ENCODE measurements at regions not wholly inside any gene's neighbourhood (a gene's known extent, or its start where the extent isn't known, plus 50 kb on each side); places are given as distances from the start of the nearest gene placed in this dataset.

DNA sequence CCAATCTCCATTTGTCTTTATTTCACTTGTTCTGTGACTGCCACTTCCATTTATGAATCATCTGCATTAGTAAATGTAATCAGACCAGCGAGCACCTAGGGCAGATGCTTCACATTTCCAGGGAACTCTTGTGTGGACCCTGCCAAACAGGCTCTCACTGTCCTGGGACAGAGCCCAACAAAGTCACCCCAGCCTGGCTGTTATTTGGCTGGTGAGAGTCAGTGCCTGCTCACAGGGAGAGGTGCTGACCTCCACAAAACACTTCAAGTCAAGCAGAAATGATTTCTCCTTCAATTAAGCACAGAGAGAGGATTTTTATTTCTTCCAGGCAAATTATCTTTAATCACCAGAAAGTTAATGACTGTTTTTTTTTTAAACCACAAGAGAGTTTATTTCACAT is 568.0 kb downstream of the MTRR start:
- Histone ChIP-seq H3K4me3 (ENCODE audit: low read length in 2 of 2) (no peak overlapping the region), H3K27me3 (ENCODE audit: insufficient read depth, low read length) (no peaks in the 10 kb centered on the region), H3K4me1 (ENCODE audit: insufficient read depth, low read length) (no peaks in the 10 kb centered on the region), H3K36me3 (ENCODE audit: insufficient read depth, low read length) (no peaks in the 10 kb centered on the region), H3K9me3 (ENCODE audit: control insufficient read depth in 1 of 2, low read length in 2 of 2) (no peaks in the 10 kb centered on the region), H3K27ac (ENCODE audit: low read depth, low read length) (no peak overlapping the region)
- Mint-ChIP-seq H3K27me3 (no peaks in the 10 kb centered on the region), H3K4me3 (no peak overlapping the region), H3K4me1 (no peaks in the 10 kb centered on the region), H3K27ac (no peak overlapping the region), H3K9me3 (peaks cover 0 to 4% (median 0%) of the 10 kb centered on the region in 8 donors), H3K36me3 (peaks cover 0 to 4% of the 10 kb centered on the region in 2 donors)
- DNase-seq = no peak
- intact Hi-C loops (cut with micrococcal nuclease) = no loop called here
- ChIA-PET POLR2A (ENCODE audit: partially characterized antibody) (no interaction called here), CTCF (ENCODE audit: partially characterized antibody) (no interaction called here)

DNA sequence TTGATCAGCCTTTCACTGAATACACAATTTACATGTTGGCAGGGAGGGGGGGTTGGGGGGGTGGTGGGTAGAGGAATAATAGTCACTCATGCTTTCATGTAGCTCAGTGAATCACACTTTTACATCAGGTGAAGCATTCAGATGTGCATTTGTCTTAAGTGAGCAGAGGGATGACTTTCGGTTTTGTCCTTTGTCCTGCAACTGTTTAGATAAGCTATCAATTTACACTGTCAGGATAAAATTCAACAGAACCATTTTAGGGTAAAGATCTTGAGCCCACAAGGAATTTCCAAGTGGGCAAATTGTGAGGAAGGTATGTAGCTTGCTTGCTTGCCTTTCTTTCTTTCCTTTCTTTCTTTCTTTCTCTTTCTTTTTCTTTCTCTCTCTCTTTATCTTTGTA is 576.2 kb downstream of the MTRR start:
- ChIA-PET POLR2A (ENCODE audit: partially characterized antibody) (no interaction called here), CTCF (ENCODE audit: partially characterized antibody) (no interaction called here)
- no peak overlapping the region for H3K27ac ChIP-seq (ENCODE audit: low read depth, low read length)
- no peaks in the 10 kb centered on the region for H3K36me3 ChIP-seq (ENCODE audit: insufficient read depth, low read length)
- intact Hi-C loops (cut with micrococcal nuclease) = no loop called here
- H3K27me3 Mint-ChIP-seq = no peaks in the 10 kb centered on the region
- H3K4me3 Mint-ChIP-seq = no peak overlapping the region
- peak overlapping the region in 1 of 7 donors; percentile 32 for H3K27ac Mint-ChIP-seq
- no peak overlapping the region for H3K4me3 ChIP-seq (ENCODE audit: low read length in 2 of 2)
- H3K36me3 Mint-ChIP-seq = peaks cover 0 to 8% of the 10 kb centered on the region in 2 donors
- H3K9me3 ChIP-seq (ENCODE audit: control insufficient read depth in 1 of 2, low read length in 2 of 2) = no peaks in the 10 kb centered on the region
- peaks cover 0 to 5% (median 0%) of the 10 kb centered on the region in 8 donors for H3K9me3 Mint-ChIP-seq
- no peaks in the 10 kb centered on the region for H3K4me1 Mint-ChIP-seq
- DNase-seq = no peak
- no peaks in the 10 kb centered on the region for H3K4me1 ChIP-seq (ENCODE audit: insufficient read depth, low read length)
- H3K27me3 ChIP-seq (ENCODE audit: insufficient read depth, low read length) = no peaks in the 10 kb centered on the region

- Histone ChIP-seq H3K27ac (ENCODE audit: low read depth, low read length) (no peak overlapping the region), H3K27me3 (ENCODE audit: insufficient read depth, low read length) (no peaks in the 10 kb centered on the region), H3K36me3 (ENCODE audit: insufficient read depth, low read length) (no peaks in the 10 kb centered on the region), H3K9me3 (ENCODE audit: control insufficient read depth in 1 of 2, low read length in 2 of 2) (no peaks in the 10 kb centered on the region), H3K4me1 (ENCODE audit: insufficient read depth, low read length) (no peaks in the 10 kb centered on the region), H3K4me3 (ENCODE audit: low read length in 2 of 2) (no peak overlapping the region)
- Mint-ChIP-seq H3K4me3 (no peak overlapping the region), H3K9me3 (peaks cover 0 to 5% (median 0%) of the 10 kb centered on the region in 8 donors), H3K27me3 (no peaks in the 10 kb centered on the region), H3K4me1 (no peaks in the 10 kb centered on the region), H3K27ac (no peak overlapping the region), H3K36me3 (peaks cover 0 to 8% of the 10 kb centered on the region in 2 donors)
- ChIA-PET POLR2A (ENCODE audit: partially characterized antibody) (no interaction called here), CTCF (ENCODE audit: partially characterized antibody) (no interaction called here)
- intact Hi-C loops (cut with micrococcal nuclease) = no loop called here
- DNase-seq = no peak
These were observed 577.2 kb downstream of the MTRR start for GRCh38 chr5:8446179-8446578.

- Mint-ChIP-seq H3K27ac (peak overlapping the region; percentile 69 to 90 (median 89)), H3K9me3 (peaks cover 0 to 2% (median 0%) of the 10 kb centered on the region in 8 donors), H3K4me3 (peak overlapping the region; percentile 80 to 96 (median 91)), H3K36me3 (peaks cover 0 to 2% of the 10 kb centered on the region in 2 donors), H3K27me3 (no peaks in the 10 kb centered on the region), H3K4me1 (peaks cover 9 to 37% (median 14%) of the 10 kb centered on the region in 4 donors)
- no peak for DNase-seq
- H3K36me3 ChIP-seq (ENCODE audit: insufficient read depth, low read length) = no peaks in the 10 kb centered on the region
- H3K27ac ChIP-seq (ENCODE audit: low read depth, low read length) = peak overlapping the region; percentile 29
- H3K27me3 ChIP-seq (ENCODE audit: insufficient read depth, low read length) = no peaks in the 10 kb centered on the region
- intact Hi-C loops (cut with micrococcal nuclease) = no loop called here
- peak overlapping the region in 1 of 2 donors; percentile 73 for H3K4me3 ChIP-seq (ENCODE audit: low read length in 2 of 2)
- no peaks in the 10 kb centered on the region for H3K9me3 ChIP-seq (ENCODE audit: control insufficient read depth in 1 of 2, low read length in 2 of 2)
- POLR2A ChIA-PET (ENCODE audit: partially characterized antibody) = interaction anchor here (1.0 kb wide), 1 partner anchor 584 kb away, joined by 3 read pairs; no protein-coding TSS in a partner anchor
- peaks cover 15% of the 10 kb centered on the region for H3K4me1 ChIP-seq (ENCODE audit: insufficient read depth, low read length)
- CTCF ChIA-PET (ENCODE audit: partially characterized antibody) = interaction anchor here (1.4 kb wide), 1 partner anchor 570 kb away, joined by 5 read pairs; no protein-coding TSS in a partner anchor
These were observed 587.9 kb downstream of the MTRR start for GRCh38 chr5:8456846-8457186.

- ChIA-PET POLR2A (ENCODE audit: partially characterized antibody) (interaction anchor here (1.0 kb wide), 1 partner anchor 585 kb away, joined by 3 read pairs; no protein-coding TSS in a partner anchor), CTCF (ENCODE audit: partially characterized antibody) (interaction anchor here (1.4 kb wide), 1 partner anchor 570 kb away, joined by 5 read pairs; no protein-coding TSS in a partner anchor)
- H3K4me3 ChIP-seq (ENCODE audit: low read length in 2 of 2) = peak overlapping the region; percentile 61 to 73
- peak; percentile 76 to 88 (median 84) for DNase-seq
- H3K4me3 Mint-ChIP-seq = peak overlapping the region; percentile 84 to 96 (median 91)
- peaks cover 0 to 2% of the 10 kb centered on the region in 2 donors for H3K36me3 Mint-ChIP-seq
- H3K27me3 Mint-ChIP-seq = no peaks in the 10 kb centered on the region
- H3K36me3 ChIP-seq (ENCODE audit: insufficient read depth, low read length) = no peaks in the 10 kb centered on the region
- no peaks in the 10 kb centered on the region for H3K27me3 ChIP-seq (ENCODE audit: insufficient read depth, low read length)
- intact Hi-C loops (cut with micrococcal nuclease) = no loop called here
- H3K27ac ChIP-seq (ENCODE audit: low read depth, low read length) = peak overlapping the region; percentile 29
- peak overlapping the region; percentile 69 to 90 (median 89) for H3K27ac Mint-ChIP-seq
- H3K9me3 ChIP-seq (ENCODE audit: control insufficient read depth in 1 of 2, low read length in 2 of 2) = no peaks in the 10 kb centered on the region
- H3K4me1 Mint-ChIP-seq = peaks cover 9 to 37% (median 14%) of the 10 kb centered on the region in 4 donors
- H3K9me3 Mint-ChIP-seq = peaks cover 0 to 2% (median 0%) of the 10 kb centered on the region in 8 donors
- H3K4me1 ChIP-seq (ENCODE audit: insufficient read depth, low read length) = peaks cover 15% of the 10 kb centered on the region
These were observed 588.5 kb downstream of the MTRR start for GRCh38 chr5:8457187-8458037.

DNA sequence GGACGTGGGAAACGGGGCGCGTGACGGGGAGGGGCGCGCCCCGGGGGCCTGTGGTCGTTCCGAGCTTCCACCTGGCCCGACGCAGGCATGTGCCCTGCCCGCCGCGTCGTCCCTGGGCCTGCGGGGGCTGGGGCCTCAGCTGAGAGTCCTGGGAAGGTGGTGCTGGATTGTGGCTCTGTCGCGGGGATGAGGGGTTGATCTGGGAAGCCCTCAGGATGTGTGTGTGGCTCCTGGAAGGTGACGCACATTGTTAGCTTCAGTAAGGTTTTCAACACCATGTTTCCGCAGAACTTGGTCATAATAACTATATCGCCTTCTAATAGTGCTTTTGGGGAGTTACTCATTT is 589.1 kb downstream of the MTRR start:
- H3K27ac ChIP-seq (ENCODE audit: low read depth, low read length) = peak overlapping the region; percentile 29
- H3K36me3 ChIP-seq (ENCODE audit: insufficient read depth, low read length) = no peaks in the 10 kb centered on the region
- H3K9me3 ChIP-seq (ENCODE audit: control insufficient read depth in 1 of 2, low read length in 2 of 2) = no peaks in the 10 kb centered on the region
- Mint-ChIP-seq H3K4me1 (peaks cover 9 to 37% (median 14%) of the 10 kb centered on the region in 4 donors), H3K27me3 (no peaks in the 10 kb centered on the region), H3K36me3 (peaks cover 0 to 2% of the 10 kb centered on the region in 2 donors), H3K4me3 (peak overlapping the region; percentile 84 to 94 (median 92)), H3K27ac (peak overlapping the region in 6 of 7 donors; percentile 65 to 90 (median 85)), H3K9me3 (peaks cover 0 to under 1% (median 0%) of the 10 kb centered on the region in 8 donors)
- DNase-seq = no peak
- no peaks in the 10 kb centered on the region for H3K27me3 ChIP-seq (ENCODE audit: insufficient read depth, low read length)
- POLR2A ChIA-PET (ENCODE audit: partially characterized antibody) = interaction anchor here (1.0 kb wide), 1 partner anchor 585 kb away, joined by 3 read pairs; no protein-coding TSS in a partner anchor
- intact Hi-C loops (cut with micrococcal nuclease) = no loop called here
- H3K4me1 ChIP-seq (ENCODE audit: insufficient read depth, low read length) = peaks cover 15% of the 10 kb centered on the region
- CTCF ChIA-PET (ENCODE audit: partially characterized antibody) = interaction anchor here (1.4 kb wide), 1 partner anchor 571 kb away, joined by 5 read pairs; no protein-coding TSS in a partner anchor
- peak overlapping the region in 1 of 2 donors; percentile 73 for H3K4me3 ChIP-seq (ENCODE audit: low read length in 2 of 2)

GRCh38 chr5:8461543-8461942 is 592.6 kb downstream of the MTRR start:
- Histone ChIP-seq H3K4me1 (ENCODE audit: insufficient read depth, low read length) (peaks cover 14% of the 10 kb centered on the region), H3K27ac (ENCODE audit: low read depth, low read length) (no peak overlapping the region), H3K36me3 (ENCODE audit: insufficient read depth, low read length) (no peaks in the 10 kb centered on the region), H3K27me3 (ENCODE audit: insufficient read depth, low read length) (no peaks in the 10 kb centered on the region), H3K4me3 (ENCODE audit: low read length in 2 of 2) (no peak overlapping the region), H3K9me3 (ENCODE audit: control insufficient read depth in 1 of 2, low read length in 2 of 2) (no peaks in the 10 kb centered on the region)
- Mint-ChIP-seq H3K27ac (no peak overlapping the region), H3K36me3 (peaks cover 0 to 2% of the 10 kb centered on the region in 2 donors), H3K4me3 (no peak overlapping the region), H3K9me3 (peaks cover 0 to 2% (median 0%) of the 10 kb centered on the region in 8 donors), H3K27me3 (no peaks in the 10 kb centered on the region), H3K4me1 (peaks cover 5 to 25% (median 13%) of the 10 kb centered on the region in 4 donors)
- no peak for DNase-seq
- ChIA-PET CTCF (ENCODE audit: partially characterized antibody) (no interaction called here), POLR2A (ENCODE audit: partially characterized antibody) (no interaction called here)
- intact Hi-C loops (cut with micrococcal nuclease) = no loop called here

All from CD4-positive, alpha-beta memory T cell (primary cell).